Esophagus muscularis mucosa (tissue), 3 donors: ENCODE measurements at regions not wholly inside any gene's neighbourhood (a gene's known extent, or its start where the extent isn't known, plus 50 kb on each side); places are given as distances from the start of the nearest gene placed in this dataset.

ENCODE experiments used
- POLR2A ChIP-seq: fragments of 450-650 bp; IDR thresholded peaks from one replicate; pipeline ENCODE4 v1.6.1; 2017; ENCODE audit warnings: antibody characterized with exemption, moderate library complexity, mild to moderate bottlenecking, low read depth
- POLR2AphosphoS5 ChIP-seq, 2 donors: sonication (generic); formaldehyde crosslinking; IDR thresholded peaks; one replicate each; pipeline ENCODE4 v1.6.1; 2017; ENCODE audit warnings: antibody characterized with exemption in 2 of 2
- TF ChIP-seq, protein P1 (sequence below), 3 experiments: fragments of 200-600 bp in 2 of 3; fragments of 450-650 bp in 1 of 3; sonication (generic) in 2 of 3; IDR thresholded peaks; one replicate each; pipeline ENCODE4 v1.5.1; 2017 to 2019; ENCODE audit warnings: antibody characterized with exemption in 3 of 3, mild to moderate bottlenecking in 2 of 3, moderate library complexity in 1 of 3

DNA sequence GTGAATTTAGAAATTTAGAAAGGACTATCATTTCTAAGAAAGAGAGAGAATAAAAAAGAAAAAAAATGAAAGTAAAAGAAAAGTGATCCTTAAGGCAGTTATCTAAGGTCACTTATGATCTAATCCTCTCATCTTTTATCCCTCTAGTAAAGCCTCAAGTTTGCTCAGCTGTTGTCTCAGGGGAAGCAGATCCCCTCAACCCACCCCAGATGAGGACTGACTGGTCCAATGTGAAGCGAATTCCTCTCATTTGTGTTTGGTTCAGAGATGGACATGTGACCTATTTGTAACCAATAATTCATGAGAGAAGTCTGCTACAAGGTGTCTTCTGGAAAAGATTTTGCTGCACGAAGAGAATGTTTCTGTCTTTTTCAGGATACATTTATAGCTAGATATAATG, 1591.3 kb downstream of the ADGRL3 start:
- TF ChIP-seq POLR2A, result no peak
- TF ChIP-seq, protein P1, sequence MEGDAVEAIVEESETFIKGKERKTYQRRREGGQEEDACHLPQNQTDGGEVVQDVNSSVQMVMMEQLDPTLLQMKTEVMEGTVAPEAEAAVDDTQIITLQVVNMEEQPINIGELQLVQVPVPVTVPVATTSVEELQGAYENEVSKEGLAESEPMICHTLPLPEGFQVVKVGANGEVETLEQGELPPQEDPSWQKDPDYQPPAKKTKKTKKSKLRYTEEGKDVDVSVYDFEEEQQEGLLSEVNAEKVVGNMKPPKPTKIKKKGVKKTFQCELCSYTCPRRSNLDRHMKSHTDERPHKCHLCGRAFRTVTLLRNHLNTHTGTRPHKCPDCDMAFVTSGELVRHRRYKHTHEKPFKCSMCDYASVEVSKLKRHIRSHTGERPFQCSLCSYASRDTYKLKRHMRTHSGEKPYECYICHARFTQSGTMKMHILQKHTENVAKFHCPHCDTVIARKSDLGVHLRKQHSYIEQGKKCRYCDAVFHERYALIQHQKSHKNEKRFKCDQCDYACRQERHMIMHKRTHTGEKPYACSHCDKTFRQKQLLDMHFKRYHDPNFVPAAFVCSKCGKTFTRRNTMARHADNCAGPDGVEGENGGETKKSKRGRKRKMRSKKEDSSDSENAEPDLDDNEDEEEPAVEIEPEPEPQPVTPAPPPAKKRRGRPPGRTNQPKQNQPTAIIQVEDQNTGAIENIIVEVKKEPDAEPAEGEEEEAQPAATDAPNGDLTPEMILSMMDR (IDR thresholded peaks at IDR 0.05), result no peak
- TF ChIP-seq POLR2AphosphoS5 (IDR thresholded peaks at IDR 0.05), result no peak
